ENCODE measurements at regions not wholly inside any gene's neighbourhood (a gene's known extent, or its start where the extent isn't known, plus 50 kb on each side); places are given as distances from the start of the nearest gene placed in this dataset.

DNA sequence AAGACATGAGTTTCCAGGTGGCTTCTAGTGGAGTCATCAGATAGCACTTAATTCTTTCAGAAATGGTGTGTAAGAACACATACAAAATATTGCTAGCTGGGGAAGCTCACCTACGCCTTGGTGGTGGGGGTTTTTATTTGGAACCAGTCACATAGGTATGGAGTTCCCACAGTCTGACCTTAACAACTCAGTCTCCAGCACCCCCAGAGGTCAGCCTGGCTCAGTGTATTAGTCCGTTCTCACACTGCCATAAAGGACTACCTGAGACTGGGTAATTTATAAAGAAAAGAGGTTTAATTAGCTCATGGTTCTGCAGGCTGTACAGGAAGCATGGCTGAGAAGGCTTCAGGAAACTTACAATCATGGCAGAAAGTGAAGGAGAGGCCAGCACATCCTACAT is 317.5 kb upstream of the ZC3H12C start:
- no peak overlapping the region; the same call in 1 of the 2 replicates for H2AFZ ChIP-seq
- peak; percentile 67 for ATAC-seq

More for the DNA sequence above, 317.5 kb upstream of the ZC3H12C start:
- Histone ChIP-seq H3K27ac (ENCODE audit: low read depth) (no peak overlapping the region), H3K36me3 (ENCODE audit: insufficient read depth) (no peaks in the 10 kb centered on the region), H3K4me3 (no peak overlapping the region), H3K9me2 (ENCODE audit: insufficient read depth) (0 out of 2 replicates have a peak, but pooled peaks cover 4% of the 10 kb centered on the region), H3K79me2 (replicated peaks; ENCODE audit: insufficient read depth) (no peaks in the 10 kb centered on the region), H3K27me3 (ENCODE audit: insufficient read depth) (no peaks in the 10 kb centered on the region), H3F3A (replicated peaks; ENCODE audit: low read depth) (no peaks in the 10 kb centered on the region), H3K4me1 (ENCODE audit: insufficient read depth) (no peaks in the 10 kb centered on the region), H3K4me2 (no peak overlapping the region), H4K20me1 (replicated peaks; ENCODE audit: insufficient read depth) (no peaks in the 10 kb centered on the region)
- Mint-ChIP-seq H3K27me3 (ENCODE audit: insufficient read depth, low read depth, poor library complexity) (no peaks in the 10 kb centered on the region), H3K4me1 (peaks cover 3% of the 10 kb centered on the region; the same call in 1 of the 3 replicates), H3K9me3 (no peaks in the 10 kb centered on the region), H3K36me3 (ENCODE audit: low read depth) (no peaks in the 10 kb centered on the region), H3K4me3 (no peak overlapping the region), H3K27ac (no peak overlapping the region)
- TF ChIP-seq ZNF114 (CRISPR knock-in tag; IDR thresholded peaks at IDR 0.05) = no peak
- TF ChIP-seq, protein P1, sequence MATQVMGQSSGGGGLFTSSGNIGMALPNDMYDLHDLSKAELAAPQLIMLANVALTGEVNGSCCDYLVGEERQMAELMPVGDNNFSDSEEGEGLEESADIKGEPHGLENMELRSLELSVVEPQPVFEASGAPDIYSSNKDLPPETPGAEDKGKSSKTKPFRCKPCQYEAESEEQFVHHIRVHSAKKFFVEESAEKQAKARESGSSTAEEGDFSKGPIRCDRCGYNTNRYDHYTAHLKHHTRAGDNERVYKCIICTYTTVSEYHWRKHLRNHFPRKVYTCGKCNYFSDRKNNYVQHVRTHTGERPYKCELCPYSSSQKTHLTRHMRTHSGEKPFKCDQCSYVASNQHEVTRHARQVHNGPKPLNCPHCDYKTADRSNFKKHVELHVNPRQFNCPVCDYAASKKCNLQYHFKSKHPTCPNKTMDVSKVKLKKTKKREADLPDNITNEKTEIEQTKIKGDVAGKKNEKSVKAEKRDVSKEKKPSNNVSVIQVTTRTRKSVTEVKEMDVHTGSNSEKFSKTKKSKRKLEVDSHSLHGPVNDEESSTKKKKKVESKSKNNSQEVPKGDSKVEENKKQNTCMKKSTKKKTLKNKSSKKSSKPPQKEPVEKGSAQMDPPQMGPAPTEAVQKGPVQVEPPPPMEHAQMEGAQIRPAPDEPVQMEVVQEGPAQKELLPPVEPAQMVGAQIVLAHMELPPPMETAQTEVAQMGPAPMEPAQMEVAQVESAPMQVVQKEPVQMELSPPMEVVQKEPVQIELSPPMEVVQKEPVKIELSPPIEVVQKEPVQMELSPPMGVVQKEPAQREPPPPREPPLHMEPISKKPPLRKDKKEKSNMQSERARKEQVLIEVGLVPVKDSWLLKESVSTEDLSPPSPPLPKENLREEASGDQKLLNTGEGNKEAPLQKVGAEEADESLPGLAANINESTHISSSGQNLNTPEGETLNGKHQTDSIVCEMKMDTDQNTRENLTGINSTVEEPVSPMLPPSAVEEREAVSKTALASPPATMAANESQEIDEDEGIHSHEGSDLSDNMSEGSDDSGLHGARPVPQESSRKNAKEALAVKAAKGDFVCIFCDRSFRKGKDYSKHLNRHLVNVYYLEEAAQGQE (IDR thresholded peaks at IDR 0.05; ENCODE audit: unreplicated experiment) = no peak
- no peak for TF ChIP-seq JUNB (IDR thresholded peaks at IDR 0.05; ENCODE audit: unreplicated experiment)
- no peak for TF ChIP-seq NANOG (IDR thresholded peaks at IDR 0.05; ENCODE audit: borderline replicate concordance)
- TF ChIP-seq, protein P2, sequence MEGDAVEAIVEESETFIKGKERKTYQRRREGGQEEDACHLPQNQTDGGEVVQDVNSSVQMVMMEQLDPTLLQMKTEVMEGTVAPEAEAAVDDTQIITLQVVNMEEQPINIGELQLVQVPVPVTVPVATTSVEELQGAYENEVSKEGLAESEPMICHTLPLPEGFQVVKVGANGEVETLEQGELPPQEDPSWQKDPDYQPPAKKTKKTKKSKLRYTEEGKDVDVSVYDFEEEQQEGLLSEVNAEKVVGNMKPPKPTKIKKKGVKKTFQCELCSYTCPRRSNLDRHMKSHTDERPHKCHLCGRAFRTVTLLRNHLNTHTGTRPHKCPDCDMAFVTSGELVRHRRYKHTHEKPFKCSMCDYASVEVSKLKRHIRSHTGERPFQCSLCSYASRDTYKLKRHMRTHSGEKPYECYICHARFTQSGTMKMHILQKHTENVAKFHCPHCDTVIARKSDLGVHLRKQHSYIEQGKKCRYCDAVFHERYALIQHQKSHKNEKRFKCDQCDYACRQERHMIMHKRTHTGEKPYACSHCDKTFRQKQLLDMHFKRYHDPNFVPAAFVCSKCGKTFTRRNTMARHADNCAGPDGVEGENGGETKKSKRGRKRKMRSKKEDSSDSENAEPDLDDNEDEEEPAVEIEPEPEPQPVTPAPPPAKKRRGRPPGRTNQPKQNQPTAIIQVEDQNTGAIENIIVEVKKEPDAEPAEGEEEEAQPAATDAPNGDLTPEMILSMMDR (conservative IDR thresholded peaks at IDR 0.05; ENCODE audit: low read depth in 2 of 2) = 0 out of 4 replicates have a peak, but pooled peaks of 1 of the 2 experiments have one; percentile 16
- TF ChIP-seq, protein P3, sequence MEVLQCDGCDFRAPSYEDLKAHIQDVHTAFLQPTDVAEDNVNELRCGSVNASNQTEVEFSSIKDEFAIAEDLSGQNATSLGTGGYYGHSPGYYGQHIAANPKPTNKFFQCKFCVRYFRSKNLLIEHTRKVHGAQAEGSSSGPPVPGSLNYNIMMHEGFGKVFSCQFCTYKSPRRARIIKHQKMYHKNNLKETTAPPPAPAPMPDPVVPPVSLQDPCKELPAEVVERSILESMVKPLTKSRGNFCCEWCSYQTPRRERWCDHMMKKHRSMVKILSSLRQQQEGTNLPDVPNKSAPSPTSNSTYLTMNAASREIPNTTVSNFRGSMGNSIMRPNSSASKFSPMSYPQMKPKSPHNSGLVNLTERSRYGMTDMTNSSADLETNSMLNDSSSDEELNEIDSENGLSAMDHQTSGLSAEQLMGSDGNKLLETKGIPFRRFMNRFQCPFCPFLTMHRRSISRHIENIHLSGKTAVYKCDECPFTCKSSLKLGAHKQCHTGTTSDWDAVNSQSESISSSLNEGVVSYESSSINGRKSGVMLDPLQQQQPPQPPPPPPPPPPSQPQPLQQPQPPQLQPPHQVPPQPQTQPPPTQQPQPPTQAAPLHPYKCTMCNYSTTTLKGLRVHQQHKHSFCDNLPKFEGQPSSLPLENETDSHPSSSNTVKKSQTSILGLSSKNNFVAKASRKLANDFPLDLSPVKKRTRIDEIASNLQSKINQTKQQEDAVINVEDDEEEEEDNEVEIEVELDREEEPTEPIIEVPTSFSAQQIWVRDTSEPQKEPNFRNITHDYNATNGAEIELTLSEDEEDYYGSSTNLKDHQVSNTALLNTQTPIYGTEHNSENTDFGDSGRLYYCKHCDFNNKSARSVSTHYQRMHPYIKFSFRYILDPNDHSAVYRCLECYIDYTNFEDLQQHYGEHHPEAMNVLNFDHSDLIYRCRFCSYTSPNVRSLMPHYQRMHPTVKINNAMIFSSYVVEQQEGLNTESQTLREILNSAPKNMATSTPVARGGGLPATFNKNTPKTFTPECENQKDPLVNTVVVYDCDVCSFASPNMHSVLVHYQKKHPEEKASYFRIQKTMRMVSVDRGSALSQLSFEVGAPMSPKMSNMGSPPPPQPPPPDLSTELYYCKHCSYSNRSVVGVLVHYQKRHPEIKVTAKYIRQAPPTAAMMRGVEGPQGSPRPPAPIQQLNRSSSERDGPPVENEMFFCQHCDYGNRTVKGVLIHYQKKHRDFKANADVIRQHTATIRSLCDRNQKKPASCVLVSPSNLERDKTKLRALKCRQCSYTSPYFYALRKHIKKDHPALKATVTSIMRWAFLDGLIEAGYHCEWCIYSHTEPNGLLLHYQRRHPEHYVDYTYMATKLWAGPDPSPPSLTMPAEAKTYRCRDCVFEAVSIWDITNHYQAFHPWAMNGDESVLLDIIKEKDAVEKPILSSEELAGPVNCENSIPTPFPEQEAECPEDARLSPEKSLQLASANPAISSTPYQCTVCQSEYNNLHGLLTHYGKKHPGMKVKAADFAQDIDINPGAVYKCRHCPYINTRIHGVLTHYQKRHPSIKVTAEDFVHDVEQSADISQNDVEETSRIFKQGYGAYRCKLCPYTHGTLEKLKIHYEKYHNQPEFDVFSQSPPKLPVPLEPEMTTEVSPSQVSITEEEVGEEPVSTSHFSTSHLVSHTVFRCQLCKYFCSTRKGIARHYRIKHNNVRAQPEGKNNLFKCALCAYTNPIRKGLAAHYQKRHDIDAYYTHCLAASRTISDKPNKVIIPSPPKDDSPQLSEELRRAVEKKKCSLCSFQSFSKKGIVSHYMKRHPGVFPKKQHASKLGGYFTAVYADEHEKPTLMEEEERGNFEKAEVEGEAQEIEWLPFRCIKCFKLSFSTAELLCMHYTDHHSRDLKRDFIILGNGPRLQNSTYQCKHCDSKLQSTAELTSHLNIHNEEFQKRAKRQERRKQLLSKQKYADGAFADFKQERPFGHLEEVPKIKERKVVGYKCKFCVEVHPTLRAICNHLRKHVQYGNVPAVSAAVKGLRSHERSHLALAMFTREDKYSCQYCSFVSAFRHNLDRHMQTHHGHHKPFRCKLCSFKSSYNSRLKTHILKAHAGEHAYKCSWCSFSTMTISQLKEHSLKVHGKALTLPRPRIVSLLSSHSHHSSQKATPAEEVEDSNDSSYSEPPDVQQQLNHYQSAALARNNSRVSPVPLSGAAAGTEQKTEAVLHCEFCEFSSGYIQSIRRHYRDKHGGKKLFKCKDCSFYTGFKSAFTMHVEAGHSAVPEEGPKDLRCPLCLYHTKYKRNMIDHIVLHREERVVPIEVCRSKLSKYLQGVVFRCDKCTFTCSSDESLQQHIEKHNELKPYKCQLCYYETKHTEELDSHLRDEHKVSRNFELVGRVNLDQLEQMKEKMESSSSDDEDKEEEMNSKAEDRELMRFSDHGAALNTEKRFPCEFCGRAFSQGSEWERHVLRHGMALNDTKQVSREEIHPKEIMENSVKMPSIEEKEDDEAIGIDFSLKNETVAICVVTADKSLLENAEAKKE (CRISPR knock-in tag; IDR thresholded peaks at IDR 0.05) = no peak
- TF ChIP-seq EZH2 (IDR thresholded peaks at IDR 0.05; ENCODE audit: low read depth, unreplicated experiment) = no peak
- TF ChIP-seq POLR2AphosphoS5 (IDR thresholded peaks at IDR 0.05; ENCODE audit: low read depth) = no peak
- peak; percentile 6 for DNase-seq (ENCODE audit: low spot score)
